Tibial artery (tissue), 4 donors: ENCODE measurements at regions not wholly inside any gene's neighbourhood (a gene's known extent, or its start where the extent isn't known, plus 50 kb on each side); places are given as distances from the start of the nearest gene placed in this dataset.

ENCODE experiments used
- DNase-seq, 2 donors: peaks; one replicate each; pipeline ENCODE4 v3.0.0-alpha.2; 2019
- H3K27ac ChIP-seq, 2 donors: fragments of 200-600 bp; sonication (generic) in 1 of 2; 1 replicate in 1 of 2; 2 replicates in 1 of 2; pipeline ENCODE4 v1.5.1; 2018 to 2019; ENCODE audit warnings: mild to moderate bottlenecking in 1 of 2
- H3K27me3 ChIP-seq, 2 donors: fragments of 200-600 bp; sonication (generic) in 1 of 2; one replicate each; pipeline versions ENCODE4 v1.5.1 to v1.6.0; 2016 to 2019
- H3K36me3 ChIP-seq, 3 donors: fragments of 200-600 bp; sonication (generic) in 2 of 3; one replicate each; pipeline ENCODE4 v1.5.1; 2016 to 2019; ENCODE audit warnings: mild to moderate bottlenecking in 2 of 3
- H3K4me1 ChIP-seq, 4 donors: fragments of 200-600 bp; sonication (generic) in 2 of 4; 1 replicate in 3 of 4; 2 replicates in 1 of 4; pipeline ENCODE4 v1.5.1; 2016 to 2019
- H3K4me3 ChIP-seq, 2 donors: fragments of 200-600 bp; sonication (generic) in 1 of 2; 1 replicate in 1 of 2; 2 replicates in 1 of 2; pipeline ENCODE4 v1.5.1; 2018 to 2019; ENCODE audit warnings: mild to moderate bottlenecking in 2 of 2
- H3K9me3 ChIP-seq, 3 donors: fragments of 200-600 bp; sonication (generic) in 1 of 3; one replicate each; pipeline ENCODE4 v1.5.1; 2016 to 2019
- CTCF ChIP-seq, 2 experiments: fragments of 200-600 bp in 1 of 2; fragments of 450-650 bp in 1 of 2; IDR thresholded peaks; one replicate each; pipeline ENCODE4 v1.5.1; 2017 to 2019; ENCODE audit warnings: antibody characterized with exemption in 2 of 2, mild to moderate bottlenecking in 1 of 2, moderate library complexity in 1 of 2
- intact Hi-C: fragments of 100-400 bp; cut with DNase I; formaldehyde crosslinking; loops from one replicate; pipeline ENCODE4 v1.15.0; 2023; ENCODE audit warnings: low total_unique reads

DNA sequence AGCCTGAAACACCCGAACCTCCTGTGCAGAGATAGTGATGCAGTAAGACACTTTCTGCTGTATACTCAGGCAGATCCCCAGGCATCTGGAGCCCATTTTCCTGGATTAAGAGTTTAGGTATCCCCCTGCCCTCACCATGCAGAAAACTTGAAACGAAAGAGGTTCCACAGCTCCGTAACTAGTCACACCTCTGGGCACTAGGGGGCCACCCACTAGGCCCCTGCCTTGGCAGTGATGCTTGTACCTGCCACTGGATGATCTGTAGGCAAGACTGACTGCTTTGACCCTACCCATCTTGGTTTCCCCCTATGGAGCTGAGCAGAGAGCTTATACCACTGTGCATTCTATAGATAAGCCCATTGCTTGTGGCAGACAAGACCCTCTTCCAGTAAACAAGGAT, 940.6 kb downstream of the PCDH19 start:
- no peak for TF ChIP-seq CTCF (IDR thresholded peaks at IDR 0.05)

GRCh38 chrX:99468993-99469392, 941.1 kb downstream of the PCDH19 start:
- no peaks in the 10 kb centered on the region for H3K4me1 ChIP-seq
- DNase-seq = no peak

More for the DNA sequence above, 940.6 kb downstream of the PCDH19 start:
- Histone ChIP-seq H3K4me3 (no peak overlapping the region), H3K27ac (no peak overlapping the region), H3K27me3 (no peaks in the 10 kb centered on the region), H3K36me3 (no peaks in the 10 kb centered on the region), H3K9me3 (no peaks in the 10 kb centered on the region), H3K4me1 (no peaks in the 10 kb centered on the region)
- no peak for DNase-seq
- intact Hi-C loops = no loop called here

GRCh38 chrX:99461223-99461622, 948.9 kb downstream of the PCDH19 start:
- H3K27ac ChIP-seq = no peak overlapping the region
- H3K9me3 ChIP-seq = no peaks in the 10 kb centered on the region
- intact Hi-C loops = no loop called here
- H3K4me1 ChIP-seq = no peaks in the 10 kb centered on the region
- no peaks in the 10 kb centered on the region for H3K36me3 ChIP-seq
- DNase-seq = no peak
- no peak overlapping the region for H3K4me3 ChIP-seq
- no peaks in the 10 kb centered on the region for H3K27me3 ChIP-seq
- no peak for TF ChIP-seq CTCF (IDR thresholded peaks at IDR 0.05)

More at GRCh38 chrX:99468993-99469392, 941.1 kb downstream of the PCDH19 start:
- no peak for TF ChIP-seq CTCF (IDR thresholded peaks at IDR 0.05)
- no peak overlapping the region for H3K4me3 ChIP-seq
- no peaks in the 10 kb centered on the region for H3K27me3 ChIP-seq
- no peak overlapping the region for H3K27ac ChIP-seq
- intact Hi-C loops = no loop called here
- no peaks in the 10 kb centered on the region for H3K36me3 ChIP-seq
- H3K9me3 ChIP-seq = no peaks in the 10 kb centered on the region

- no peak for TF ChIP-seq CTCF (IDR thresholded peaks at IDR 0.05)
Measured at GRCh38 chrX:99445336-99445735, 964.7 kb downstream of the PCDH19 start.

GRCh38 chrX:99421796-99422195, 988.3 kb downstream of the PCDH19 start:
- Histone ChIP-seq H3K4me3 (no peak overlapping the region), H3K9me3 (peaks cover 0 to 10% (median 0%) of the 10 kb centered on the region in 3 donors), H3K4me1 (no peaks in the 10 kb centered on the region), H3K27me3 (no peaks in the 10 kb centered on the region), H3K27ac (no peak overlapping the region), H3K36me3 (no peaks in the 10 kb centered on the region)
- DNase-seq = no peak
- no peak for TF ChIP-seq CTCF (IDR thresholded peaks at IDR 0.05)
- intact Hi-C loops = no loop called here

More at GRCh38 chrX:99445336-99445735, 964.7 kb downstream of the PCDH19 start:
- intact Hi-C loops = no loop called here
- Histone ChIP-seq H3K36me3 (no peaks in the 10 kb centered on the region), H3K9me3 (no peaks in the 10 kb centered on the region), H3K4me3 (no peak overlapping the region), H3K4me1 (no peaks in the 10 kb centered on the region), H3K27me3 (no peaks in the 10 kb centered on the region), H3K27ac (no peak overlapping the region)
- DNase-seq = no peak

DNA sequence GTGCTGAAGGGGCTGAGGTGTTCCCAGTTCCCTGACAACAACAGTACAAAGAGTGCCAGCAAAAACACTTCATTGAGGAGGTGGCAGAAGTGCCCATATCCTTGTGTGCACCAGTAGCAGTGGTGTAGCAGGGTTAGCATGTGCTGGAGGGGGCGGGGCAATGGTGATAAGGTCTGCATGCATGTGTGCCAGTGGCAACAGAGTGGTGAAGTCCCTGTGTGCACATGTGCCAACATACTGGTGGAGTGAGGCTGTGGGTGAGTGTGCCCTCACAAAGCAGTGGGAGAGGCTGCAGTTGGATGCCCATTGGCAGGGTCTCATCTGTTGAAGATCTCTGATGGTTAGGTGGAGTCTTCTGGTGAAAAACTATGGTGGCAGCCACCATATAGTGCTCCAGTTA, 994.6 kb downstream of the PCDH19 start:
- no peaks in the 10 kb centered on the region for H3K4me1 ChIP-seq
- H3K27ac ChIP-seq = no peak overlapping the region
- H3K4me3 ChIP-seq = no peak overlapping the region
- intact Hi-C loops = no loop called here
- no peak for TF ChIP-seq CTCF (IDR thresholded peaks at IDR 0.05)
- no peaks in the 10 kb centered on the region for H3K27me3 ChIP-seq
- H3K36me3 ChIP-seq = no peaks in the 10 kb centered on the region
- DNase-seq = no peak
- peaks cover 0 to 4% (median 0%) of the 10 kb centered on the region in 3 donors for H3K9me3 ChIP-seq
